ENCODE measurements at regions not wholly inside any gene's neighbourhood (a gene's known extent, or its start where the extent isn't known, plus 50 kb on each side); places are given as distances from the start of the nearest gene placed in this dataset.

DNA sequence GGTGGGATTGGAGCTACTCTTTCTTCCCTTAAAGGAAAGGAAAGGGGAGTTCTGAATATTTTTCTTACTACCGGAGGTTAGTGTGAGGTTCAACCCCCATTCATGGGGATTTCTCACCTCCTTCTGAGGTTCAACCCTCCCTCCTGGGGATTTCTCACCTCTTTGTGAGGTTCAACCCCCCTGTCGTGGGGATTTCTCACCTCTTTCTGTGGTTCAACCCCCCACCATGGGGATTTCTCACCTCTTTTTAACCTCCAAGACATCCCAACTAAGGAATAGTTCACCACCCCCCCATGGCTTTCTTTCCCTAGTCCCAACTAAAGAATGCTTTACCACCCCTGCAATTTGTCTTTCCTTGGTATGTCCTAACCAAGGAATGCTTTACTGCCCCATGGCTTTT, 520.3 kb downstream of the EDEM1 start:
- no peaks in the 10 kb centered on the region for H3K4me1 ChIP-seq (ENCODE audit: low read length)
- no peaks in the 10 kb centered on the region for H3K9me2 ChIP-seq (replicated peaks; ENCODE audit: insufficient read depth, low read length)
- TF ChIP-seq EZH2phosphoT487 (IDR thresholded peaks at IDR 0.05; ENCODE audit: low read length) = no peak
- TF ChIP-seq, protein P1, sequence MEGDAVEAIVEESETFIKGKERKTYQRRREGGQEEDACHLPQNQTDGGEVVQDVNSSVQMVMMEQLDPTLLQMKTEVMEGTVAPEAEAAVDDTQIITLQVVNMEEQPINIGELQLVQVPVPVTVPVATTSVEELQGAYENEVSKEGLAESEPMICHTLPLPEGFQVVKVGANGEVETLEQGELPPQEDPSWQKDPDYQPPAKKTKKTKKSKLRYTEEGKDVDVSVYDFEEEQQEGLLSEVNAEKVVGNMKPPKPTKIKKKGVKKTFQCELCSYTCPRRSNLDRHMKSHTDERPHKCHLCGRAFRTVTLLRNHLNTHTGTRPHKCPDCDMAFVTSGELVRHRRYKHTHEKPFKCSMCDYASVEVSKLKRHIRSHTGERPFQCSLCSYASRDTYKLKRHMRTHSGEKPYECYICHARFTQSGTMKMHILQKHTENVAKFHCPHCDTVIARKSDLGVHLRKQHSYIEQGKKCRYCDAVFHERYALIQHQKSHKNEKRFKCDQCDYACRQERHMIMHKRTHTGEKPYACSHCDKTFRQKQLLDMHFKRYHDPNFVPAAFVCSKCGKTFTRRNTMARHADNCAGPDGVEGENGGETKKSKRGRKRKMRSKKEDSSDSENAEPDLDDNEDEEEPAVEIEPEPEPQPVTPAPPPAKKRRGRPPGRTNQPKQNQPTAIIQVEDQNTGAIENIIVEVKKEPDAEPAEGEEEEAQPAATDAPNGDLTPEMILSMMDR (IDR thresholded peaks at IDR 0.05; ENCODE audit: low read length) = no peak
- TF ChIP-seq EZH2 (optimal IDR thresholded peaks at IDR 0.05; ENCODE audit: low read depth, low read length) = no peak
- no peak overlapping the region for H3K4me3 ChIP-seq (ENCODE audit: low read length)
- no peaks in the 10 kb centered on the region for H3K9me3 ChIP-seq (replicated peaks; ENCODE audit: insufficient read depth, low read length)
- H3K27me3 ChIP-seq (replicated peaks; ENCODE audit: insufficient read depth, low read length) = no peaks in the 10 kb centered on the region
- H4K20me1 ChIP-seq (ENCODE audit: insufficient read depth, low read length) = no peaks in the 10 kb centered on the region
- H3K79me2 ChIP-seq (ENCODE audit: low read length) = no peaks in the 10 kb centered on the region
- no peak overlapping the region for H3K9ac ChIP-seq (ENCODE audit: low read length)
- H3F3A ChIP-seq (ENCODE audit: insufficient read depth, low read length) = no peaks in the 10 kb centered on the region
- no peak overlapping the region for H2AFZ ChIP-seq (ENCODE audit: low read length)
- no peak overlapping the region for H3K27ac ChIP-seq (ENCODE audit: low read length)
- no peaks in the 10 kb centered on the region for H3K36me3 ChIP-seq (replicated peaks; ENCODE audit: insufficient read depth, low read length)
- DNase-seq = no peak
- H3K4me2 ChIP-seq (ENCODE audit: low read depth, low read length) = no peak overlapping the region

DNA sequence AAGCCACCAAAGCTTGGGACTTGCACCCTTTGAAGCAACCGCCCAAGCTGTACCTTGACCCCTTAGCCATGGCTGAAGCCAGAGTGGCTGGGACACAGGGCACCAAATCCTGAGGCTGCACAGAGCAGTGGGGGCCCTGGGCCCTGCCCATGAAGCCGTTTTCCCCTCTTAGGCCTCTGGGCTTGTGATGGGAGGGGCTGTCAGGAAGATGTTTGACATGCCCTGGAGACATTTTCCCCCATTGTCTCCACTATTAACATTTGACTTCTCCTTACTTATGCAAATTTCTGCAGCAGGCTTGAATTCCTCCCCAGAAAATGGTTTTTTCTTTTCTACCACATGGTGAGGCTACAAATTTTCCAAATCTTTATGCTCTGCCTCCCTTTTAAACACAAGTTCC, 522.2 kb downstream of the EDEM1 start:
- no peaks in the 10 kb centered on the region for H3K27me3 ChIP-seq (replicated peaks; ENCODE audit: insufficient read depth, low read length)
- no peaks in the 10 kb centered on the region for H3K9me3 ChIP-seq (replicated peaks; ENCODE audit: insufficient read depth, low read length)
- no peaks in the 10 kb centered on the region for H3F3A ChIP-seq (ENCODE audit: insufficient read depth, low read length)
- no peak for DNase-seq
- no peaks in the 10 kb centered on the region for H3K9me2 ChIP-seq (replicated peaks; ENCODE audit: insufficient read depth, low read length)
- TF ChIP-seq EZH2 (optimal IDR thresholded peaks at IDR 0.05; ENCODE audit: low read depth, low read length) = no peak
- TF ChIP-seq EZH2phosphoT487 (IDR thresholded peaks at IDR 0.05; ENCODE audit: low read length) = no peak
- TF ChIP-seq, protein P1 (IDR thresholded peaks at IDR 0.05; ENCODE audit: low read length) = no peak
- H2AFZ ChIP-seq (ENCODE audit: low read length) = no peak overlapping the region
- H3K79me2 ChIP-seq (ENCODE audit: low read length) = no peaks in the 10 kb centered on the region
- H3K27ac ChIP-seq (ENCODE audit: low read length) = no peak overlapping the region
- H3K4me3 ChIP-seq (ENCODE audit: low read length) = no peak overlapping the region
- H3K4me2 ChIP-seq (ENCODE audit: low read depth, low read length) = no peak overlapping the region
- H3K9ac ChIP-seq (ENCODE audit: low read length) = no peak overlapping the region
- H3K36me3 ChIP-seq (replicated peaks; ENCODE audit: insufficient read depth, low read length) = no peaks in the 10 kb centered on the region
- H3K4me1 ChIP-seq (ENCODE audit: low read length) = no peaks in the 10 kb centered on the region
- no peaks in the 10 kb centered on the region for H4K20me1 ChIP-seq (ENCODE audit: insufficient read depth, low read length)

GRCh38 chr3:5710718-5711117, 523.2 kb downstream of the EDEM1 start:
- Histone ChIP-seq H3K9me3 (replicated peaks; ENCODE audit: insufficient read depth, low read length) (no peaks in the 10 kb centered on the region), H3K79me2 (ENCODE audit: low read length) (no peaks in the 10 kb centered on the region), H3K4me2 (ENCODE audit: low read depth, low read length) (no peak overlapping the region), H3K27ac (ENCODE audit: low read length) (no peak overlapping the region), H2AFZ (ENCODE audit: low read length) (no peak overlapping the region), H3K9me2 (replicated peaks; ENCODE audit: insufficient read depth, low read length) (no peaks in the 10 kb centered on the region), H4K20me1 (ENCODE audit: insufficient read depth, low read length) (no peaks in the 10 kb centered on the region), H3K4me3 (ENCODE audit: low read length) (no peak overlapping the region), H3K27me3 (replicated peaks; ENCODE audit: insufficient read depth, low read length) (no peaks in the 10 kb centered on the region), H3K4me1 (ENCODE audit: low read length) (no peaks in the 10 kb centered on the region), H3K36me3 (replicated peaks; ENCODE audit: insufficient read depth, low read length) (no peaks in the 10 kb centered on the region), H3F3A (ENCODE audit: insufficient read depth, low read length) (no peaks in the 10 kb centered on the region), H3K9ac (ENCODE audit: low read length) (no peak overlapping the region)
- TF ChIP-seq, protein P1 (IDR thresholded peaks at IDR 0.05; ENCODE audit: low read length) = no peak
- TF ChIP-seq EZH2phosphoT487 (IDR thresholded peaks at IDR 0.05; ENCODE audit: low read length) (no peak), EZH2 (optimal IDR thresholded peaks at IDR 0.05; ENCODE audit: low read depth, low read length) (no peak)
- no peak for DNase-seq
